ENCODE measurements at regions not wholly inside any gene's neighbourhood (a gene's known extent, or its start where the extent isn't known, plus 50 kb on each side); places are given as distances from the start of the nearest gene placed in this dataset.

- intact Hi-C loops (cut with DNase I), result no loop called here
- no peak for DNase-seq
- H3K27ac ChIP-seq (ENCODE audit: low read depth in 2 of 2, low read length in 2 of 2), result no peak overlapping the region
- H3K4me3 ChIP-seq (ENCODE audit: low read length in 3 of 3), result no peak overlapping the region
- H3K9me3 ChIP-seq (ENCODE audit: control insufficient read depth in 2 of 3, insufficient read depth in 1 of 3, low read length in 3 of 3), result no peaks in the 10 kb centered on the region
- no peak for FAIRE-seq
- TF ChIP-seq CTCF (IDR thresholded peaks at IDR 0.05; ENCODE audit: borderline replicate concordance, extremely low read depth, insufficient read depth), result no peak
- no peak overlapping the region for H3K9ac ChIP-seq (ENCODE audit: low read length in 3 of 3)
- no peaks in the 10 kb centered on the region for H3K4me1 ChIP-seq (ENCODE audit: control insufficient read depth in 2 of 3, insufficient read depth in 2 of 3, low read depth in 1 of 3, low read length in 3 of 3)
- no peaks in the 10 kb centered on the region for H3K36me3 ChIP-seq (ENCODE audit: control insufficient read depth in 2 of 3, insufficient read depth in 3 of 3, low read length in 3 of 3)
- H3K27me3 ChIP-seq (ENCODE audit: control insufficient read depth, insufficient read depth, low read length), result no peaks in the 10 kb centered on the region
Observed at GRCh38 chr16:75918109-75918508, 191.8 kb upstream of the CPHXL start.

- Histone ChIP-seq H3K4me3 (ENCODE audit: low read length in 3 of 3) (no peak overlapping the region), H3K9me3 (ENCODE audit: control insufficient read depth in 2 of 3, insufficient read depth in 1 of 3, low read length in 3 of 3) (no peaks in the 10 kb centered on the region), H3K9ac (ENCODE audit: low read length in 3 of 3) (no peak overlapping the region), H3K36me3 (ENCODE audit: control insufficient read depth in 2 of 3, insufficient read depth in 3 of 3, low read length in 3 of 3) (no peaks in the 10 kb centered on the region), H3K27me3 (ENCODE audit: control insufficient read depth, insufficient read depth, low read length) (no peaks in the 10 kb centered on the region), H3K27ac (ENCODE audit: low read depth in 2 of 2, low read length in 2 of 2) (no peak overlapping the region), H3K4me1 (ENCODE audit: control insufficient read depth in 2 of 3, insufficient read depth in 2 of 3, low read depth in 1 of 3, low read length in 3 of 3) (no peaks in the 10 kb centered on the region)
- TF ChIP-seq CTCF (IDR thresholded peaks at IDR 0.05; ENCODE audit: borderline replicate concordance, extremely low read depth, insufficient read depth), result no peak
- no peak for FAIRE-seq
- no peak for DNase-seq
- intact Hi-C loops (cut with DNase I), result no loop called here
Observed at GRCh38 chr16:75919664-75920063, 193.4 kb upstream of the CPHXL start.

GRCh38 chr16:75921281-75921680 is 195.0 kb upstream of the CPHXL start:
- H3K36me3 ChIP-seq (ENCODE audit: control insufficient read depth in 2 of 3, insufficient read depth in 3 of 3, low read length in 3 of 3), result no peaks in the 10 kb centered on the region
- FAIRE-seq (no peak), DNase-seq (no peak)
- no peak overlapping the region for H3K9ac ChIP-seq (ENCODE audit: low read length in 3 of 3)
- no peak for TF ChIP-seq CTCF (IDR thresholded peaks at IDR 0.05; ENCODE audit: borderline replicate concordance, extremely low read depth, insufficient read depth)
- H3K27ac ChIP-seq (ENCODE audit: low read depth in 2 of 2, low read length in 2 of 2), result no peak overlapping the region
- no peaks in the 10 kb centered on the region for H3K9me3 ChIP-seq (ENCODE audit: control insufficient read depth in 2 of 3, insufficient read depth in 1 of 3, low read length in 3 of 3)
- H3K4me1 ChIP-seq (ENCODE audit: control insufficient read depth in 2 of 3, insufficient read depth in 2 of 3, low read depth in 1 of 3, low read length in 3 of 3), result no peaks in the 10 kb centered on the region
- intact Hi-C loops (cut with DNase I), result no loop called here
- H3K4me3 ChIP-seq (ENCODE audit: low read length in 3 of 3), result no peak overlapping the region
- no peaks in the 10 kb centered on the region for H3K27me3 ChIP-seq (ENCODE audit: control insufficient read depth, insufficient read depth, low read length)

- no peaks in the 10 kb centered on the region for H3K4me1 ChIP-seq (ENCODE audit: control insufficient read depth in 2 of 3, insufficient read depth in 2 of 3, low read depth in 1 of 3, low read length in 3 of 3)
- TF ChIP-seq CTCF (IDR thresholded peaks at IDR 0.05; ENCODE audit: borderline replicate concordance, extremely low read depth, insufficient read depth), result no peak
- H3K4me3 ChIP-seq (ENCODE audit: low read length in 3 of 3), result no peak overlapping the region
- DNase-seq (no peak), FAIRE-seq (no peak)
- H3K9ac ChIP-seq (ENCODE audit: low read length in 3 of 3), result no peak overlapping the region
- intact Hi-C loops (cut with DNase I), result no loop called here
- no peaks in the 10 kb centered on the region for H3K36me3 ChIP-seq (ENCODE audit: control insufficient read depth in 2 of 3, insufficient read depth in 3 of 3, low read length in 3 of 3)
- H3K27ac ChIP-seq (ENCODE audit: low read depth in 2 of 2, low read length in 2 of 2), result no peak overlapping the region
- H3K27me3 ChIP-seq (ENCODE audit: control insufficient read depth, insufficient read depth, low read length), result no peaks in the 10 kb centered on the region
- H3K9me3 ChIP-seq (ENCODE audit: control insufficient read depth in 2 of 3, insufficient read depth in 1 of 3, low read length in 3 of 3), result no peaks in the 10 kb centered on the region
Observed at GRCh38 chr16:75922250-75922649, 196.0 kb upstream of the CPHXL start.

Measured in kidney (tissue), 13 donors.